HepG2 (cell line): ENCODE measurements at regions not wholly inside any gene's neighbourhood (a gene's known extent, or its start where the extent isn't known, plus 50 kb on each side); places are given as distances from the start of the nearest gene placed in this dataset.

Experiments
- ATAC-seq: fragments of 200-7000 bp; cut with Tn5 transposase; 3 replicates; pipeline ENCODE4 v1.9.1; 2020; ENCODE audit warnings: mild to moderate bottlenecking, moderate library complexity
- BruUV-seq: library from RNA; stranded (reverse); fragments of 400-500 nt; replicated peaks from 2 replicates; lab custom pipeline; 2021; lab: Mats Ljungman, UMichigan
- CTCF ChIA-PET: fragments of 300-600 bp; formaldehyde crosslinking; extraction: SDS; loops from one replicate; lab custom pipeline; 2021; ENCODE audit warnings: low total read pairs, inconsistent platforms, low intra/inter-chr PET ratio; lab: Yijun Ruan, JAX
- POLR2A ChIA-PET: fragments of 350-600 bp; sonication (Branson Sonifier 250); formaldehyde crosslinking; loops from one replicate; lab custom pipeline; 2020; ENCODE audit warnings: antibody characterized with exemption, inconsistent platforms; lab: Yijun Ruan, JAX
- DNase-seq: peaks from one replicate; pipeline ENCODE4 v3.0.0-alpha.2; 2015; ENCODE audit warnings: low spot score
- FAIRE-seq: peaks from 3 replicates; lab custom pipeline; 2011; peaks lifted over from hg19 to GRCh38; lab: Jason Lieb, UNC
- H2AFZ ChIP-seq: one replicate; pipeline ENCODE4 v1.6.1; 2011; ENCODE audit warnings: low read length, inconsistent platforms
- H3K27ac ChIP-seq: fragments of 300-600 bp; 3 replicates; pipeline ENCODE4 v1.8.0; 2011; ENCODE audit warnings: mixed run types, mild to moderate bottlenecking, mixed read lengths, low read length, inconsistent platforms; ENCODE audit not compliant: insufficient read depth; ENCODE audit errors: extremely low read length
- H3K27me3 ChIP-seq, 2 experiments: fragments of 200-600 bp in 1 of 2; 2 replicates in 1 of 2; 3 replicates in 1 of 2; pipeline versions ENCODE4 v1.6.0 to v1.8.0; 2011; ENCODE audit warnings: low read length in 2 of 2, mild to moderate bottlenecking in 2 of 2, moderate library complexity in 2 of 2, inconsistent platforms in 1 of 2; ENCODE audit not compliant: insufficient read depth in 2 of 2, control insufficient read depth in 1 of 2
- H3K36me3 ChIP-seq, 2 experiments: fragments of 200-600 bp in 1 of 2; replicated peaks in 1 of 2; 2 replicates in 1 of 2; 3 replicates in 1 of 2; pipeline versions ENCODE4 v1.5.1 to v1.8.0; 2011; ENCODE audit warnings: low read length in 2 of 2, inconsistent platforms in 1 of 2; ENCODE audit not compliant: insufficient read depth in 2 of 2, control insufficient read depth in 1 of 2
- H3K4me1 ChIP-seq: 2 replicates; pipeline ENCODE4 v1.5.1; 2012; ENCODE audit warnings: low read length, inconsistent platforms; ENCODE audit not compliant: insufficient read depth
- H3K4me2 ChIP-seq: 2 replicates; pipeline ENCODE4 v1.6.0; 2011; ENCODE audit warnings: low read depth, low read length, inconsistent platforms
- H3K4me3 ChIP-seq, 3 experiments: fragments of 200-600 bp in 1 of 3; sonication (generic), shearing (Covaris generic) in 1 of 3; replicated peaks in 1 of 3; 2 replicates each; pipeline ENCODE4 v1.5.1; 2011 to 2016; ENCODE audit warnings: low read length in 3 of 3, inconsistent platforms in 2 of 3, low read depth in 2 of 3, mild to moderate bottlenecking in 2 of 3, control low read depth in 1 of 3, mixed read lengths in 1 of 3; ENCODE audit not compliant: insufficient read depth in 1 of 3
- H3K79me2 ChIP-seq: one replicate; pipeline ENCODE4 v1.6.1; 2011; ENCODE audit warnings: low read length, inconsistent platforms; ENCODE audit not compliant: insufficient read depth
- H3K9ac ChIP-seq: 2 replicates; pipeline ENCODE4 v1.6.0; 2011; ENCODE audit warnings: mild to moderate bottlenecking, low read depth, low read length, inconsistent platforms; ENCODE audit not compliant: insufficient read depth
- H3K9me3 ChIP-seq: 2 replicates; pipeline ENCODE4 v1.5.1; 2012; ENCODE audit warnings: mild to moderate bottlenecking, low read length
- H4K20me1 ChIP-seq: 2 replicates; pipeline ENCODE4 v1.6.0; 2011; ENCODE audit warnings: inconsistent platforms, mild to moderate bottlenecking, low read length, moderate library complexity; ENCODE audit not compliant: insufficient read depth
- ARNT ChIP-seq: fragments of 450-650 bp; IDR thresholded peaks from 2 replicates; pipeline ENCODE4 v1.6.1; 2017
- MTA1 ChIP-seq: sonication (generic); formaldehyde crosslinking; IDR thresholded peaks from 2 replicates; pipeline ENCODE4 v1.4.0; 2020; ENCODE audit warnings: missing genetic modification reagents, mild to moderate bottlenecking, borderline replicate concordance
- ZNF383 ChIP-seq: sonication (generic); formaldehyde crosslinking; IDR thresholded peaks from 2 replicates; pipeline ENCODE4 v1.4.0; 2020; ENCODE audit warnings: missing genetic modification reagents, mild to moderate bottlenecking, borderline replicate concordance
- ZNF501 ChIP-seq: sonication (generic); formaldehyde crosslinking; IDR thresholded peaks from 2 replicates; pipeline ENCODE4 v1.5.1; 2020; ENCODE audit warnings: mild to moderate bottlenecking, moderate library complexity, missing genetic modification reagents
- ZNF891 ChIP-seq: sonication (generic); formaldehyde crosslinking; IDR thresholded peaks from 2 replicates; pipeline ENCODE4 v1.5.0; 2020; ENCODE audit warnings: mild to moderate bottlenecking, missing genetic modification reagents
- ZSCAN22 ChIP-seq: sonication (generic); formaldehyde crosslinking; IDR thresholded peaks from 2 replicates; pipeline ENCODE4 v1.4.0; 2020; ENCODE audit warnings: mild to moderate bottlenecking, missing genetic modification reagents
- in situ Hi-C: cut with HindIII; loops from 2 replicates; pipeline ENCODE4 v1.10.0; 2017; ENCODE audit warnings: low pct_unique_long_range_greater_than_20kb; ENCODE audit not compliant: extremely low pct_ligation_motif_present
- intact Hi-C: fragments of 100-400 bp; cut with micrococcal nuclease; formaldehyde crosslinking; loops from one replicate; pipeline ENCODE4 v1.10.0; 2022; ENCODE audit not compliant: unreplicated experiment
- TF ChIP-seq, protein P1 (sequence below): sonication (generic); formaldehyde crosslinking; IDR thresholded peaks from 2 replicates; pipeline ENCODE4 v1.5.0; 2020; ENCODE audit warnings: mild to moderate bottlenecking, missing genetic modification reagents
- TF ChIP-seq, protein P2 (sequence below): sonication (generic); formaldehyde crosslinking; IDR thresholded peaks from 2 replicates; pipeline ENCODE4 v1.5.0; 2020; ENCODE audit warnings: missing genetic modification reagents

DNA sequence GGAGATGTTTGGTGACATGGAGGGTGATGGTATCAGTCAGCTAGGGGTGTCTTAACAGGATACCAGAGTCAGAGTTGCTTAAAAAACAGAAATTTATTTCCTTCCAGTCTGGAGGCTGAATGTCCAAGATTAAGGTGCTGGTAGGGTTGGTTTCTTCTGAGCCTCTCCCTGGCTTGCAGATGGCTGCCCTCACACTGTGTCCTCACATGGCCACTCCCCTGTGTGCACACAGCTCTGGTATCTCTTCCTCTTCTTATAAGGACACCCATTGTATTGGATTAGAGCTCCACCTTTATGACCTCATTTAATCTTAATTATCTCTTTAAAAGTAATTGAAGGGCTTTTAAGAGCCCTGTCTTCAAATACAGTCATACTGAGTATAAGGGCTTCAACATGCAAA is 431.8 kb upstream of the MMS22L start:
- H3K36me3 ChIP-seq = no peaks in the 10 kb centered on the region
- TF ChIP-seq, protein P1, sequence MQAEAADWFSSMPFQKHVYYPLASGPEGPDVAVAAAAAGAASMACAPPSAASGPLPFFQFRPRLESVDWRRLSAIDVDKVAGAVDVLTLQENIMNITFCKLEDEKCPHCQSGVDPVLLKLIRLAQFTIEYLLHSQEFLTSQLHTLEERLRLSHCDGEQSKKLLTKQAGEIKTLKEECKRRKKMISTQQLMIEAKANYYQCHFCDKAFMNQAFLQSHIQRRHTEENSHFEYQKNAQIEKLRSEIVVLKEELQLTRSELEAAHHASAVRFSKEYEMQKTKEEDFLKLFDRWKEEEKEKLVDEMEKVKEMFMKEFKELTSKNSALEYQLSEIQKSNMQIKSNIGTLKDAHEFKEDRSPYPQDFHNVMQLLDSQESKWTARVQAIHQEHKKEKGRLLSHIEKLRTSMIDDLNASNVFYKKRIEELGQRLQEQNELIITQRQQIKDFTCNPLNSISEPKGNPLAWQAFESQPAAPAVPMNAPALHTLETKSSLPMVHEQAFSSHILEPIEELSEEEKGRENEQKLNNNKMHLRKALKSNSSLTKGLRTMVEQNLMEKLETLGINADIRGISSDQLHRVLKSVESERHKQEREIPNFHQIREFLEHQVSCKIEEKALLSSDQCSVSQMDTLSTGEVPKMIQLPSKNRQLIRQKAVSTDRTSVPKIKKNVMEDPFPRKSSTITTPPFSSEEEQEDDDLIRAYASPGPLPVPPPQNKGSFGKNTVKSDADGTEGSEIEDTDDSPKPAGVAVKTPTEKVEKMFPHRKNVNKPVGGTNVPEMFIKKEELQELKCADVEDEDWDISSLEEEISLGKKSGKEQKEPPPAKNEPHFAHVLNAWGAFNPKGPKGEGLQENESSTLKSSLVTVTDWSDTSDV (CRISPR knock-in tag) = no peak
- TF ChIP-seq, protein P2, sequence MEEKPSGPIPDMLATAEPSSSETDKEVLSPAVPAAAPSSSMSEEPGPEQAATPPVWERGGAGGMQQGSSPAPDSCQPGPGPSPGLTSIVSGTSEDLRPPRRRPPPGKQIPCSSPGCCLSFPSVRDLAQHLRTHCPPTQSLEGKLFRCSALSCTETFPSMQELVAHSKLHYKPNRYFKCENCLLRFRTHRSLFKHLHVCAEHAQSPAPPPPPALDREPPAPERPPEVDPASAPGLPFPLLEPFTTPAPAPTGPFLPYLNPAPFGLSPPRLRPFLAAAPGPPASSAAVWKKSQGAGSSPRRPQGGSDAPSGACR (CRISPR knock-in tag) = no peak
- TF ChIP-seq ARNT = no peak
- TF ChIP-seq ZNF891 (CRISPR knock-in tag) = no peak
- TF ChIP-seq ZNF383 = no peak
- no peak for TF ChIP-seq ZNF501 (CRISPR knock-in tag)
- TF ChIP-seq ZSCAN22 (CRISPR knock-in tag) = no peak
- TF ChIP-seq MTA1 = no peak
- CTCF ChIA-PET = no interaction called here
- no peaks in the 10 kb centered on the region for H4K20me1 ChIP-seq
- DNase-seq (no peak), ATAC-seq (no peak), FAIRE-seq (no peak)
- no peak overlapping the region for H3K4me2 ChIP-seq
- no peaks in the 10 kb centered on the region for H3K79me2 ChIP-seq
- intact Hi-C loops = no loop called here
- H3K9me3 ChIP-seq = no peaks in the 10 kb centered on the region
- no TSS peak for BruUV-seq
- no peak overlapping the region for H3K4me3 ChIP-seq
- POLR2A ChIA-PET = no interaction called here
- no peaks in the 10 kb centered on the region for H3K27me3 ChIP-seq
- H3K27ac ChIP-seq = no peak overlapping the region
- H2AFZ ChIP-seq = no peak overlapping the region
- H3K4me1 ChIP-seq = no peaks in the 10 kb centered on the region
- H3K9ac ChIP-seq = no peak overlapping the region
- in situ Hi-C loops = loop anchor here (25.0 kb wide), 1 partner anchor 1123 kb away; the partner anchor contains the start of gene POU3F2
